ENCODE measurements at regions not wholly inside any gene's neighbourhood (a gene's known extent, or its start where the extent isn't known, plus 50 kb on each side); places are given as distances from the start of the nearest gene placed in this dataset.
"Not testable (repeated sequence)": the region's sequence is repeated elsewhere in the genome, so short reads cannot be mapped to it uniquely, and the experiment has no call there.

DNA sequence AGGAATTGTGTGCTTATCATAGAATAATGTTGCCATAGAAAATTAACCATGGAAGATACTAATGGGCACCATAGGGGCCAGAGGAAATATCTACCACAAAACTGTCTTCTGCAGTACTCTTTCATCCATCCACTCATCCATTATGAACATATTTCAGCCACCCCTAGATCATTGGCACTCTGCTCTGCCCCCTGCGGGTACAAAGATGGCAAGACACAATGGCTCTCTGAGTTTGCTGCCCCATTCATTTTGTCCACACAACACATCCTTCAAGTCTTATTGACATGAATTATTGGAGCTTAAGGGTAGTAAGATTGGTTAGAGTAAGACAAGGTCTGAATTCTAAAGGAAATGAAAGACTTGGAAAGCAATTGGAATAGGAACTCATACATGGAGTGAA, 1224.7 kb upstream of the CELF4 start:
- no peak overlapping the region for H2AK5ac ChIP-seq (ENCODE audit: low read length, severe bottlenecking)
- H4K8ac ChIP-seq (ENCODE audit: low read length), result no peak overlapping the region
- no CpG with 5 or more reads among the region's 1 CpG for WGBS
- H3K27me3 ChIP-seq (ENCODE audit: control insufficient read depth in 1 of 2, insufficient read depth in 1 of 2, low read length in 2 of 2), result no peaks in the 10 kb centered on the region
- H3K9me3 ChIP-seq (ENCODE audit: control insufficient read depth, low read length), result no peaks in the 10 kb centered on the region
- no peak overlapping the region for H4K91ac ChIP-seq (ENCODE audit: low read length)
- H2BK120ac ChIP-seq (ENCODE audit: low read depth, low read length), result no peak overlapping the region
- no peak overlapping the region for H3K4ac ChIP-seq (ENCODE audit: low read depth in 1 of 2, low read length in 2 of 2)
- H3K23ac ChIP-seq (ENCODE audit: low read length in 2 of 2), result no peak overlapping the region
- no peak overlapping the region for H3K27ac ChIP-seq (ENCODE audit: low read length, poor library complexity, severe bottlenecking)
- no peak overlapping the region for H3K14ac ChIP-seq (ENCODE audit: low read length in 2 of 2)
- no peak overlapping the region for H2BK5ac ChIP-seq (ENCODE audit: low read depth, low read length, poor library complexity, severe bottlenecking)
- H2BK15ac ChIP-seq (ENCODE audit: low read depth, poor library complexity, severe bottlenecking), result no peak overlapping the region
- H3K4me1 ChIP-seq (ENCODE audit: control insufficient read depth, insufficient read depth, low read depth, low read length), result no peaks in the 10 kb centered on the region
- DNase-seq, result peak; percentile 5
- no peak overlapping the region for H3K18ac ChIP-seq (ENCODE audit: low read depth in 1 of 2, low read length in 2 of 2)
- no peaks in the 10 kb centered on the region for H3K36me3 ChIP-seq (ENCODE audit: control insufficient read depth in 1 of 2, insufficient read depth in 2 of 2, low read depth in 1 of 2, low read length in 2 of 2)
- H3K4me3 ChIP-seq (ENCODE audit: insufficient read depth in 1 of 2, low read depth in 1 of 2, low read length in 2 of 2), result no peak overlapping the region
- no peak overlapping the region for H2AFZ ChIP-seq (ENCODE audit: low read depth, low read length)
- no peak overlapping the region for H3K9ac ChIP-seq (ENCODE audit: low read length)
- no peak overlapping the region for H2BK12ac ChIP-seq (ENCODE audit: low read length in 2 of 2)
- H3K4me2 ChIP-seq (ENCODE audit: low read length, poor library complexity, severe bottlenecking), result no peak overlapping the region
- H3K79me1 ChIP-seq (replicated peaks; ENCODE audit: low read length, poor library complexity, severe bottlenecking), result no peaks in the 10 kb centered on the region

DNA sequence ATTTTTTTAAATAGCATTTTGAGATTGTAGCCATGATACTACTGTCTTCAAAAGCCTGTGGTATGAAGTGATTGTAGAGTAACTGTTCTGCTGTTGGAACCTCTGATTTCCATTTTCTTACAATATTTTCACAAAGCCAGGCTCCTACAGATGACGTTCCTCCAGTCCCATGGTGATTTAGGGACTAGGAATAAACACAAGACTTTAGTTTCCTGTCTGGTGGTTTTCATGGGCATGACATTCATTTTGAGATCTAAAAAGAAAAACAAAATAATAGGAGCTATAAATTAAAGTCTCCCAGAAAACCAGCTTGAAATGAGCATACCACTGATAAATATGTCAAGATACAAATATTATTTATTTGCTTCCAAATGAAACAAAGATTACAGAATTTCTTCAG, 1223.5 kb upstream of the CELF4 start:
- Histone ChIP-seq H2BK12ac (ENCODE audit: low read length in 2 of 2) (no peak overlapping the region), H3K14ac (ENCODE audit: low read length in 2 of 2) (no peak overlapping the region), H3K23ac (ENCODE audit: low read length in 2 of 2) (no peak overlapping the region), H2BK15ac (ENCODE audit: low read depth, poor library complexity, severe bottlenecking) (no peak overlapping the region), H3K4ac (ENCODE audit: low read depth in 1 of 2, low read length in 2 of 2) (no peak overlapping the region), H3K4me2 (ENCODE audit: low read length, poor library complexity, severe bottlenecking) (no peak overlapping the region), H3K4me3 (ENCODE audit: insufficient read depth in 1 of 2, low read depth in 1 of 2, low read length in 2 of 2) (no peak overlapping the region), H4K8ac (ENCODE audit: low read length) (no peak overlapping the region), H2BK5ac (ENCODE audit: low read depth, low read length, poor library complexity, severe bottlenecking) (no peak overlapping the region), H3K27ac (ENCODE audit: low read length, poor library complexity, severe bottlenecking) (no peak overlapping the region), H2AK5ac (ENCODE audit: low read length, severe bottlenecking) (no peak overlapping the region), H4K91ac (ENCODE audit: low read length) (no peak overlapping the region), H3K9ac (ENCODE audit: low read length) (no peak overlapping the region), H3K18ac (ENCODE audit: low read depth in 1 of 2, low read length in 2 of 2) (no peak overlapping the region), H2AFZ (ENCODE audit: low read depth, low read length) (no peak overlapping the region), H3K27me3 (ENCODE audit: control insufficient read depth in 1 of 2, insufficient read depth in 1 of 2, low read length in 2 of 2) (no peaks in the 10 kb centered on the region), H3K36me3 (ENCODE audit: control insufficient read depth in 1 of 2, insufficient read depth in 2 of 2, low read depth in 1 of 2, low read length in 2 of 2) (no peaks in the 10 kb centered on the region), H3K9me3 (ENCODE audit: control insufficient read depth, low read length) (no peaks in the 10 kb centered on the region), H3K79me1 (replicated peaks; ENCODE audit: low read length, poor library complexity, severe bottlenecking) (no peaks in the 10 kb centered on the region), H2BK120ac (ENCODE audit: low read depth, low read length) (no peak overlapping the region), H3K4me1 (ENCODE audit: control insufficient read depth, insufficient read depth, low read depth, low read length) (no peaks in the 10 kb centered on the region)
- WGBS, result no CpG with 5 or more reads among the region's 1 CpG
- peak; percentile 21 for DNase-seq

- H3K9me3 ChIP-seq (ENCODE audit: control insufficient read depth, low read length), result no peaks in the 10 kb centered on the region
- H3K18ac ChIP-seq (ENCODE audit: low read depth in 1 of 2, low read length in 2 of 2), result no peak overlapping the region
- no peak overlapping the region for H2BK120ac ChIP-seq (ENCODE audit: low read depth, low read length)
- no peak overlapping the region for H3K9ac ChIP-seq (ENCODE audit: low read length)
- H3K27me3 ChIP-seq (ENCODE audit: control insufficient read depth in 1 of 2, insufficient read depth in 1 of 2, low read length in 2 of 2), result no peaks in the 10 kb centered on the region
- DNase-seq, result no peak
- H3K79me1 ChIP-seq (replicated peaks; ENCODE audit: low read length, poor library complexity, severe bottlenecking), result no peaks in the 10 kb centered on the region
- no peak overlapping the region for H2AFZ ChIP-seq (ENCODE audit: low read depth, low read length)
- H3K4me3 ChIP-seq (ENCODE audit: insufficient read depth in 1 of 2, low read depth in 1 of 2, low read length in 2 of 2), result no peak overlapping the region
- no peak overlapping the region for H2AK5ac ChIP-seq (ENCODE audit: low read length, severe bottlenecking)
- H4K91ac ChIP-seq (ENCODE audit: low read length), result no peak overlapping the region
- no peaks in the 10 kb centered on the region for H3K4me1 ChIP-seq (ENCODE audit: control insufficient read depth, insufficient read depth, low read depth, low read length)
- 90% methylated on average over 1 of the region's 1 CpG for WGBS
- no peak overlapping the region for H3K4ac ChIP-seq (ENCODE audit: low read depth in 1 of 2, low read length in 2 of 2)
- no peak overlapping the region for H4K8ac ChIP-seq (ENCODE audit: low read length)
- H3K23ac ChIP-seq (ENCODE audit: low read length in 2 of 2), result no peak overlapping the region
- no peaks in the 10 kb centered on the region for H3K36me3 ChIP-seq (ENCODE audit: control insufficient read depth in 1 of 2, insufficient read depth in 2 of 2, low read depth in 1 of 2, low read length in 2 of 2)
- H3K14ac ChIP-seq (ENCODE audit: low read length in 2 of 2), result no peak overlapping the region
- H2BK12ac ChIP-seq (ENCODE audit: low read length in 2 of 2), result no peak overlapping the region
- H3K27ac ChIP-seq (ENCODE audit: low read length, poor library complexity, severe bottlenecking), result no peak overlapping the region
- no peak overlapping the region for H3K4me2 ChIP-seq (ENCODE audit: low read length, poor library complexity, severe bottlenecking)
- no peak overlapping the region for H2BK15ac ChIP-seq (ENCODE audit: low read depth, poor library complexity, severe bottlenecking)
- H2BK5ac ChIP-seq (ENCODE audit: low read depth, low read length, poor library complexity, severe bottlenecking), result no peak overlapping the region
Measured at GRCh38 chr18:38786906-38787305, 1221.3 kb upstream of the CELF4 start.

DNA sequence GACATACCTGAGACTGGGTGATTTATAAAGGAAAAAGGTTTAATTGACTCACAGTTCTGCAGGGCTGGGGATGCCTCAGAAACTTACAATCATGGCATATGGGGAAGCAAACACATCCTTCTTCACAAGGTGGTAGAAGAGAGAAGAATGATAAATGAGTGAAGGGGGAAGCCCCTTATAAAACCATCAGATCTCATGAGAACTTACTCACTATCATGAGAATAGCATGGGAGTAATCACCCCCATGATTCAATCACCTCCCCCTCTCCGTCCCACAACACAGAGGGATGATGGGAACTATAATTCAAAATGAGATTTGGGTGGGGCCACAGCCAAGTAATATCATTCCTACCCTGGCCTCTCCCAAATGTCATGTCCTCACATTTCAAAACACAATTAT, 1206.0 kb upstream of the CELF4 start:
- WGBS, result 93% methylated on average over 1 of the region's 1 CpG

More for the DNA sequence above, 1206.0 kb upstream of the CELF4 start:
- not testable (repeated sequence) for H4K8ac ChIP-seq (ENCODE audit: low read length); H3K27ac ChIP-seq (ENCODE audit: low read length, poor library complexity, severe bottlenecking); DNase-seq; H3K14ac ChIP-seq (ENCODE audit: low read length in 2 of 2); H3K4me2 ChIP-seq (ENCODE audit: low read length, poor library complexity, severe bottlenecking); H2BK5ac ChIP-seq (ENCODE audit: low read depth, low read length, poor library complexity, severe bottlenecking); H3K4ac ChIP-seq (ENCODE audit: low read depth in 1 of 2, low read length in 2 of 2); H3K79me1 ChIP-seq (replicated peaks; ENCODE audit: low read length, poor library complexity, severe bottlenecking); H2BK120ac ChIP-seq (ENCODE audit: low read depth, low read length); H2BK15ac ChIP-seq (ENCODE audit: low read depth, poor library complexity, severe bottlenecking); H4K91ac ChIP-seq (ENCODE audit: low read length); H3K36me3 ChIP-seq (ENCODE audit: control insufficient read depth in 1 of 2, insufficient read depth in 2 of 2, low read depth in 1 of 2, low read length in 2 of 2); H2BK12ac ChIP-seq (ENCODE audit: low read length in 2 of 2); H3K23ac ChIP-seq (ENCODE audit: low read length in 2 of 2); H3K27me3 ChIP-seq (ENCODE audit: control insufficient read depth in 1 of 2, insufficient read depth in 1 of 2, low read length in 2 of 2); H2AK5ac ChIP-seq (ENCODE audit: low read length, severe bottlenecking); H3K4me1 ChIP-seq (ENCODE audit: control insufficient read depth, insufficient read depth, low read depth, low read length); H2AFZ ChIP-seq (ENCODE audit: low read depth, low read length); H3K9ac ChIP-seq (ENCODE audit: low read length); H3K9me3 ChIP-seq (ENCODE audit: control insufficient read depth, low read length); H3K18ac ChIP-seq (ENCODE audit: low read depth in 1 of 2, low read length in 2 of 2); H3K4me3 ChIP-seq (ENCODE audit: insufficient read depth in 1 of 2, low read depth in 1 of 2, low read length in 2 of 2)
